WI38 (cell line): ENCODE measurements at regions not wholly inside any gene's neighbourhood (a gene's known extent, or its start where the extent isn't known, plus 50 kb on each side); places are given as distances from the start of the nearest gene placed in this dataset.
"Not testable (repeated sequence)": the region's sequence is repeated elsewhere in the genome, so short reads cannot be mapped to it uniquely, and the experiment has no call there.

Experiments
- H3K4me3 ChIP-seq: 2 replicates; pipeline ENCODE4 v1.5.1; 2011; ENCODE audit warnings: low read depth, mild to moderate bottlenecking, control low read depth, low read length
- CTCF ChIP-seq: IDR thresholded peaks from 2 replicates; pipeline ENCODE4 v1.5.1; 2012; ENCODE audit warnings: low read depth, mild to moderate bottlenecking, control low read depth, low read length

DNA sequence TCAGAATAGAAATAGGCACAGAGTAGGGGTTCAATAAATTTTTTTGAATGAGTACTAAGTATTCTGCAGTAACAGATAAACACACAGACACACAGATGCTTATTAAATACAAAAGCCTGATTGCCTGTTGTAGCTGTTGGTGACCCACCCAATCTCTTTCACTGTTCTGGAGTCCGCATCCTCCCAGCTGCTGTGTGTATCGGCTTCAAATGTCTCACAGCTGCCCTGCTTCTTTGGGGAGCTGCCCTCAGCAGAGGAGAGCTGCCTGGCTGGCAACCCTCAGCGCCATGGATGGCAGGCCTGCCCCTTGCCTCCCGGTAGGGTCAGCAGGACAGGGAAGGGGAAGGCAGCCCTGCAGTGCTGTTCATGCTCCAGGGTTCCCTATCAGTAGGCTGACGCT, 50.5 kb upstream of the PRNP start:
- H3K4me3 ChIP-seq = no peak overlapping the region
- TF ChIP-seq CTCF = no peak

- no peak for TF ChIP-seq CTCF
- H3K4me3 ChIP-seq = no peak overlapping the region
Measured at GRCh38 chr20:4635342-4635741, 50.9 kb upstream of the PRNP start.

GRCh38 chr20:4633780-4634179, 52.5 kb upstream of the PRNP start:
- H3K4me3 ChIP-seq = no peak overlapping the region
- TF ChIP-seq CTCF = no peak

DNA sequence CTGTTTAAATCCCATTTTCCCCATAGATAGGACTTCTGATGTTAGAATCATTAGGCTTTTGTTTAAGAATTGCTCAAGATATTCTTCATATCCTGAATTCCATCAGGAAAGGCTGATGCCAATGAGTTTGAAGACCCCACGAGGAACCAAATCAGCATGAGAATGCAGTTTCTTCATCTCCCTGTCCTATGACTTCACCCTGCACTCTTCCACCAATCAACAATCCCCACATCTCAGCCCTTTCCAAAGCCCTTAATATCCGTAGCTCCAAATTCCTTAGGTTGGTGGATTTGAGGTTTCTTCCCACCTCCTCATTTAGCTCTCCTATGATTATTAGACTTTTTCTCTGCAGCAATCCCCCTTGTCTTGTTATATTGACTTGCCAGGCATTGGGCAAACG, 52.9 kb upstream of the PRNP start:
- H3K4me3 ChIP-seq = no peak overlapping the region
- no peak for TF ChIP-seq CTCF

DNA sequence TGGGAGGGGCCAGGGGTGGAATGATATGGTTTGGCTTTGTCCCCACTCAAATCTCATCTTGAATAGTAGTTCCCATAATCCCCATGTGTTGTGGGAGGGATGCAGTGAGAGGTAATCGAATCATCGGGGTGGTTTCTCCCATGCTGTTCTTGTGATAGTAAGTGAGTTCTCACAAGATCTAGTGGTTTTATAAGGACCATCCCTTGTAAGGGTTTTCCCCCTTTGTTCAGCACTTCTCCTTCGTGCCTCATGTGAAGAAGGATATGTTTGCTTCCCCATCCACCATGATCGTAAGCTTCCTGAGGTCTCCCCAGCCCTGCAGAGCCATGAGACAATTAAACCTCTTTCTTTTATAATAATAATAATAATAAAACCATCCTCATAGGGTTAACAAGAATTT, 53.4 kb upstream of the PRNP start:
- H3K4me3 ChIP-seq = no peak overlapping the region
- TF ChIP-seq CTCF = no peak

DNA sequence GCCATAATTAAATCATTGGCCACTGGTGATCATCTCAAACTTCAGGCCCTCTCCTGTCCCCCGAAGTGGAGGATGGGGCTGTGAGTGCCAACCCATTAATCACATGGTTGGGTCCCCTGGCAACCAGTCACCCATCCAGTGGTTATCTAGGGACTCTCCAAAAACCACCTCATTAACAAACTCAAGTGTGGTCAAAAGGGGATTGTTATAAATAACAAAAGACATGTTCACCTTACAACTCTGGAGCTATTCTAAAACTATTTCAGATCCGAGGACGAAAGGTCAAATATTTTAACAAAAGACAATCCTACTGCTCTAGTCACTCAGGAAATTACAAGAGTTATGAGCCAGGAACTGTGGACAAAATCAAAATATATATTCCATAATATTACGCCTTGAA, 60.0 kb upstream of the PRNP start:
- TF ChIP-seq CTCF = no peak

GRCh38 chr20:4625687-4626086, 60.6 kb upstream of the PRNP start:
- TF ChIP-seq CTCF = no peak
- H3K4me3 ChIP-seq = no peak overlapping the region

More for the DNA sequence above, 60.0 kb upstream of the PRNP start:
- H3K4me3 ChIP-seq = no peak overlapping the region

DNA sequence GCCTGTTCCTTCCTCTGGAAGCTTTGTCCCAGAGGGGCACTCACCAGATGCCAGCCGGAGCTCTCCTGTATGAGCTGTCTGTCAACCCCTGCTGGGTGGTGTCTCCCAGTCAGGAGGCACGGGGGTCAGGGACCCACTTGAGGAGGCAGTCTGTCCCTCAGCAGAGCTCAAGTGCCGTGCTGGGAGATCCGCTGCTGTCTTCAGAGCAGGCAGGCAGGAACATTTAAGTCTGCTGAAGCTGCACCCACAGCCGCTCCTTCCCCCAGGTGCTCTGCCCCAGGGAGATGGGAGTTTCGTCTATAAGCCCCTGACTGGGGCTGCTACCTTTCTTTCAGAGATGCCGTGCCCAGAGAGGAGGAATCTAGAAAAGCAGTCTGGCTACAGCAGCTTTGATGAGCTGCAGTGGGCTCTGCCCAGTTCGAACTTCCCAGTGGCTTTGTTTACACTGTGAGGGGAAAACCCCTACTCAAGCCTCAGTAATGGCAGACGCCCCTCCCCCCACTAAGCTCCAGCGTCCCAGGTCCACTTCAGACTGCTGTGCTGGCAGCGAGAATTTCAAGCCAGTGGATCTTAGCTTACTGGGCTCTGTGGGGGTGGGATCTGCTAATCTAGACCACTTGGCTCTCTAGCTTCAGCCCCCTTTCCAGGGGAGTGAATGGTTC, 61.5 kb upstream of the PRNP start:
- not testable (repeated sequence) for H3K4me3 ChIP-seq

- not testable (repeated sequence) for H3K4me3 ChIP-seq
Measured at GRCh38 chr20:4619144-4619543, 67.1 kb upstream of the PRNP start.
